Heart left ventricle (tissue), 16 donors: ENCODE measurements at regions not wholly inside any gene's neighbourhood (a gene's known extent, or its start where the extent isn't known, plus 50 kb on each side); places are given as distances from the start of the nearest gene placed in this dataset.

Experiments
- ATAC-seq, 4 donors: fragments of 200-7000 bp; cut with Tn5 transposase; one replicate each; pipeline ENCODE4 v1.9.1; 2020 to 2022; ENCODE audit warnings: moderate library complexity in 4 of 4, mild to moderate bottlenecking in 3 of 4, moderate number of reproducible peaks in 1 of 4
- DNase-seq, 5 donors: peaks; one replicate each; pipeline ENCODE4 v3.0.0-alpha.2; 2020
- H3K27ac ChIP-seq, 12 donors: fragments of 200-600 bp; sonication (generic) in 4 of 12; one replicate each; pipeline versions ENCODE4 v1.5.0 to v1.8.0; 2016 to 2022; ENCODE audit warnings: mild to moderate bottlenecking in 2 of 12
- H3K27me3 ChIP-seq, 9 donors: fragments of 200-600 bp; sonication (generic) in 2 of 9; one replicate each; pipeline versions ENCODE4 v1.5.1 to v1.8.0; 2016 to 2022; ENCODE audit warnings: mild to moderate bottlenecking in 3 of 9
- H3K36me3 ChIP-seq, 9 donors: fragments of 200-600 bp; sonication (generic) in 2 of 9; one replicate each; pipeline versions ENCODE4 v1.5.0 to v1.8.0; 2018 to 2022; ENCODE audit warnings: mild to moderate bottlenecking in 2 of 9
- H3K4me1 ChIP-seq, 12 donors: fragments of 200-600 bp; sonication (generic) in 4 of 12; one replicate each; pipeline versions ENCODE4 v1.5.0 to v1.8.0; 2016 to 2022; ENCODE audit warnings: mild to moderate bottlenecking in 3 of 12
- H3K4me3 ChIP-seq, 12 donors: fragments of 200-600 bp; sonication (generic) in 4 of 12; one replicate each; pipeline versions ENCODE4 v1.5.0 to v1.8.0; 2017 to 2022; ENCODE audit warnings: mild to moderate bottlenecking in 9 of 12, moderate library complexity in 4 of 12
- H3K9me3 ChIP-seq, 12 donors: fragments of 200-600 bp; sonication (generic) in 4 of 12; one replicate each; pipeline versions ENCODE4 v1.5.0 to v1.8.0; 2016 to 2022; ENCODE audit warnings: mild to moderate bottlenecking in 1 of 12
- CTCF ChIP-seq, 12 donors: fragments of 200-600 bp; sonication (generic) in 4 of 12; IDR thresholded peaks; one replicate each; pipeline versions ENCODE4 v1.5.0 to v1.8.0; 2018 to 2022; ENCODE audit warnings: antibody characterized with exemption in 12 of 12, mild to moderate bottlenecking in 5 of 12
- POLR2A ChIP-seq, 2 donors: fragments of 450-650 bp; IDR thresholded peaks; one replicate each; pipeline ENCODE4 v1.6.1; 2017; ENCODE audit warnings: antibody characterized with exemption in 2 of 2, mild to moderate bottlenecking in 2 of 2, moderate library complexity in 2 of 2
- WGBS, 4 donors: extraction: QIAGEN DNeasy Blood & Tissue Kit in 2 of 4; methylation state at CpG; one replicate each; pipeline versions ENCODE4 v1.1.5 to v1.1.7; 2013 to 2018; 5-methylcytosine and 5-hydroxymethylcytosine counted together
- intact Hi-C, 10 donors: fragments of 100-400 bp; cut with DNase I; formaldehyde crosslinking; loops; one replicate each; pipeline versions ENCODE4 v1.11.1 to v1.14.2; 2022
- donor health status: ischemic (EF 13 %, LVEDD 7.1; RV severe dilation, severe dysfunction).
- donor health status: healthy with polysubstance abuse.
- donor health status: DM: no; HTN: yes; CAD: no.
- donor health status: DM: no; HTN: no; CAD: no.
- donor health status: ischemic (EF 25% LVEDD 6.9; RV normal size, moderate dysfunction).
- donor health status: ischemic (EF 25% LVEDD 5.7; RV mildly dilated, moderate dysfunction).
- donor health status: healthy.
- donor health status: DM: yes; HTN: yes; CAD: no.
- donor health status: ischemic (EF 35%, LVEDD 5.7; RV mildly dilated, moderate dysfunction).
- donor health status: nonischemic (EF 11% LVEDD 7.7; RV severe dilation, severe dysfunction).
- donor health status: DM: yes; HTN: yes; CAD: no.
- donor health status: PGD.
- donor health status: ischemic (EF 29% LVEDD 5.4; RV normal size, mild dysfunction).
- donor health status: nonischemic (EF 23%, LVEDD 6.1; RV moderate dilation, normal function).

- Histone ChIP-seq H3K27me3 (no peaks in the 10 kb centered on the region), H3K9me3 (no peaks in the 10 kb centered on the region)
- intact Hi-C loops, result no loop called here
Measured at GRCh38 chr5:96194593-96194992, 232.9 kb upstream of the ELL2 start.

GRCh38 chr5:96193946-96194345 lies 232.3 kb upstream of the ELL2 start:
- intact Hi-C loops, result no loop called here
- 93 to 94% (median 93%) methylated on average over 2 of the region's 2 CpGs for WGBS, 4 donors
- DNase-seq, result no peak

More at GRCh38 chr5:96194593-96194992, 232.9 kb upstream of the ELL2 start:
- Histone ChIP-seq H3K4me3 (no peak overlapping the region), H3K27ac (no peak overlapping the region), H3K36me3 (no peaks in the 10 kb centered on the region), H3K4me1 (peaks cover 0 to 27% (median 0%) of the 10 kb centered on the region in 12 donors)
- TF ChIP-seq POLR2A (IDR thresholded peaks at IDR 0.05) (no peak), CTCF (IDR thresholded peaks at IDR 0.05) (no peak)
- no peak for ATAC-seq
- no peak for DNase-seq

GRCh38 chr5:96189987-96190386 lies 228.3 kb upstream of the ELL2 start:
- DNase-seq, result no peak
- no peaks in the 10 kb centered on the region for H3K4me1 ChIP-seq
- H3K36me3 ChIP-seq, result no peaks in the 10 kb centered on the region
- TF ChIP-seq CTCF (IDR thresholded peaks at IDR 0.05) (no peak), POLR2A (IDR thresholded peaks at IDR 0.05) (no peak)
- peaks cover 0 to 10% (median 0%) of the 10 kb centered on the region in 12 donors for H3K9me3 ChIP-seq
- WGBS, 4 donors, result 75 to 92% (median 86%) methylated on average over 1 of the region's 1 CpG
- no peak for ATAC-seq
- no peak overlapping the region for H3K27ac ChIP-seq
- no peak overlapping the region for H3K4me3 ChIP-seq
- intact Hi-C loops, result no loop called here
- no peaks in the 10 kb centered on the region for H3K27me3 ChIP-seq

More at GRCh38 chr5:96193946-96194345, 232.3 kb upstream of the ELL2 start:
- H3K9me3 ChIP-seq, result no peaks in the 10 kb centered on the region
- no peaks in the 10 kb centered on the region for H3K27me3 ChIP-seq
- ATAC-seq, result no peak
- TF ChIP-seq POLR2A (IDR thresholded peaks at IDR 0.05), result no peak
- no peak for TF ChIP-seq CTCF (IDR thresholded peaks at IDR 0.05)
- no peaks in the 10 kb centered on the region for H3K36me3 ChIP-seq
- no peak overlapping the region for H3K27ac ChIP-seq
- peaks cover 0 to 20% (median 0%) of the 10 kb centered on the region in 12 donors for H3K4me1 ChIP-seq
- no peak overlapping the region for H3K4me3 ChIP-seq

GRCh38 chr5:96189028-96189826 lies 227.6 kb upstream of the ELL2 start:
- 91 to 94% (median 92%) methylated on average over 2 of the region's 2 CpGs for WGBS, 4 donors

More at GRCh38 chr5:96189028-96189826, 227.6 kb upstream of the ELL2 start:
- H3K4me1 ChIP-seq, result no peaks in the 10 kb centered on the region
- no peaks in the 10 kb centered on the region for H3K27me3 ChIP-seq
- no peaks in the 10 kb centered on the region for H3K36me3 ChIP-seq
- H3K9me3 ChIP-seq, result peaks cover 0 to 17% (median 0%) of the 10 kb centered on the region in 12 donors
- H3K4me3 ChIP-seq, result no peak overlapping the region
- TF ChIP-seq CTCF (IDR thresholded peaks at IDR 0.05) (no peak), POLR2A (IDR thresholded peaks at IDR 0.05) (no peak)
- intact Hi-C loops, result no loop called here
- no peak overlapping the region for H3K27ac ChIP-seq
- DNase-seq (no peak), ATAC-seq (no peak)
